Pancreas (tissue), 10 donors: ENCODE measurements at regions not wholly inside any gene's neighbourhood (a gene's known extent, or its start where the extent isn't known, plus 50 kb on each side); places are given as distances from the start of the nearest gene placed in this dataset.

Source experiments
- ATAC-seq, 4 donors: fragments of 200-7000 bp; cut with Tn5 transposase; one replicate each; pipeline versions ENCODE4 v1.8.0 to v1.9.1; 2020; ENCODE audit warnings: mild to moderate bottlenecking in 4 of 4, moderate library complexity in 4 of 4
- DNase-seq, 6 donors: peaks; one replicate each; pipeline ENCODE4 v3.0.0-alpha.2; 2020
- FAIRE-seq: peaks from 2 replicates; lab custom pipeline; 2012; peaks lifted over from hg19 to GRCh38; lab: Jason Lieb, UNC
- H3K27ac ChIP-seq, 4 donors: fragments of 200-600 bp; sonication (generic); 1 replicate in 3 of 4; 2 replicates in 1 of 4; pipeline versions ENCODE4 v1.5.0 to v1.8.0; 2020
- H3K27me3 ChIP-seq, 4 donors: fragments of 200-600 bp; one replicate each; pipeline ENCODE4 v1.8.0; 2021
- H3K36me3 ChIP-seq, 3 donors: fragments of 200-600 bp; sonication (generic) in 1 of 3; one replicate each; pipeline versions ENCODE4 v1.5.0 to v1.8.0; 2020 to 2021
- H3K4me1 ChIP-seq, 3 donors: fragments of 200-600 bp; one replicate each; pipeline ENCODE4 v1.8.0; 2021
- H3K4me3 ChIP-seq, 4 donors: fragments of 200-600 bp; sonication (generic) in 2 of 4; one replicate each; pipeline versions ENCODE4 v1.5.0 to v1.8.0; 2020 to 2021
- H3K9me3 ChIP-seq, 4 donors: fragments of 200-600 bp; one replicate each; pipeline ENCODE4 v1.8.0; 2021
- CTCF ChIP-seq, 4 donors: fragments of 200-600 bp; sonication (generic) in 3 of 4; IDR thresholded peaks; one replicate each; pipeline versions ENCODE4 v1.5.0 to v1.8.0; 2021; ENCODE audit warnings: antibody characterized with exemption in 4 of 4
- WGBS, 2 donors: extraction: QIAGEN DNeasy Blood & Tissue Kit; methylation state at CpG; one replicate each; pipeline ENCODE4 v1.1.7; 2013; 5-methylcytosine and 5-hydroxymethylcytosine counted together
- intact Hi-C, 3 donors: fragments of 100-400 bp; cut with DNase I; formaldehyde crosslinking; loops; one replicate each; pipeline versions ENCODE4 v1.11.1 to v1.14.2; 2022
- donor health status: healthy with polysubstance abuse.
- donor health status: DM: no; HTN: no; CAD: no; lungs with moderate emphysema.
- donor health status: DM: no; HTN: no; CAD: no.
- donor health status: control.
- donor health status: control.
- donor health status: Bipolar disorder and iron deficiency.
- donor health status: DM: yes; HTN: yes; CAD: no.
- donor health status: DM: no; HTN: no; CAD: no.
- donor health status: DM: no; HTN: no; CAD: no.
- donor health status: DM: yes; HTN: yes; CAD: no.

DNA sequence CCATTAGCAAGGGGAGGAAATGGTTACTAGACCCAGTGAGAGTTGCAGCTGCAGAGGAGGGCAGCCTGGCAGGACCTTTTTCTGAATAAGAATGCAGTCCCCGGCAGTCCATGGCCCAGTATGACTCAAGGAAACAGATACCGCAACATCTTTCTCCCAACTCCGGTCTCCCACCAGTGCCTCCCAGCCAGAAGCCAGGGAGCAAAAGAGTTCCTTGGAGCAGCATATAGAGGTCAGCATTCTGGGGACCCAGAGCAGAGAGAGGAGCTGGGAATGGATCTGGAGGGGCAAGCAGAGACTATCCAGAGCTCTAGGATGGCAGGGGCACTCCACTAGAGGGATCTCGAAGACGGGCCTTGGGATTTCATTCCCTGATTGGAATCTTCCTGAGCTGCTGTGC, 339.2 kb upstream of the AADAT start:
- Histone ChIP-seq H3K27me3 (no peaks in the 10 kb centered on the region), H3K4me3 (no peak overlapping the region), H3K27ac (no peak overlapping the region), H3K36me3 (no peaks in the 10 kb centered on the region), H3K4me1 (no peaks in the 10 kb centered on the region), H3K9me3 (no peaks in the 10 kb centered on the region)
- FAIRE-seq (no peak), DNase-seq (no peak), ATAC-seq (no peak)
- 75 to 76% methylated on average over 5 of the region's 5 CpGs for WGBS, 2 donors
- TF ChIP-seq CTCF (IDR thresholded peaks at IDR 0.05): no peak
- intact Hi-C loops: no loop called here

DNA sequence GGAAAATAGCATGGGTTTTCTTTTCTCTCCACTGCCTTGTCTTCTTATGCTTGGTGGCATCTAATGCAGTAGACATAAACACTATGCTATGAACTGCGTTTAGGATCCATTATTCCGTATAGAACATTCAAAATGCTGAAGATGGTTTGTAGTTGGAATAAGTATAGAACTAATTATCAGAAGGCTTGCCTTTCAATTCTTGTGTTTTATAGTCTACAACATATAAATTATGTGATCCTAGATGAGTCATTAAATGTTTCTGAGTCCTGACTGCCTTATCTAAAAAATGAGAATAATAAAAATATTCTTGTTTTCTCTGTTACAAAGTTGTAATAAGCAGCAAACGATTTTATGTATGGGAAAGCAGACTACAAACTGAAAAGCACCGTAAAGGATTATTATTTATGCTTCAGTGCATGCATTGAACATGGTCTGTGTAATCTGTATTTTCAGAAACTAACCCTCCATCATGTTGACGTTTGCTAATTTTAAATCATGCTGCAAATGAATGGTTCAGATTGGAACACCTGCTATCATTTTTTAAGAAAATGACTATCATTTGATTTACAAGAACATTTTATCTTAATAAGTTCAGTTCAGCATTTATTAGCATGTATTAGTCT, 335.9 kb upstream of the AADAT start:
- Histone ChIP-seq H3K27ac (no peak overlapping the region), H3K36me3 (no peaks in the 10 kb centered on the region), H3K4me3 (no peak overlapping the region), H3K9me3 (no peaks in the 10 kb centered on the region), H3K4me1 (no peaks in the 10 kb centered on the region), H3K27me3 (no peaks in the 10 kb centered on the region)
- no peak for TF ChIP-seq CTCF (IDR thresholded peaks at IDR 0.05)
- DNase-seq (no peak), FAIRE-seq (no peak), ATAC-seq (no peak)
- 59 to 64% methylated on average over 5 of the region's 5 CpGs for WGBS, 2 donors
- intact Hi-C loops: no loop called here

GRCh38 chr4:170425040-170425439, 335.3 kb upstream of the AADAT start:
- H3K27ac ChIP-seq: no peak overlapping the region
- no peak overlapping the region for H3K4me3 ChIP-seq
- no peak for TF ChIP-seq CTCF (IDR thresholded peaks at IDR 0.05)
- ATAC-seq (no peak), DNase-seq (no peak), FAIRE-seq (no peak)
- WGBS, 2 donors: 38 to 56% methylated on average over 1 of the region's 1 CpG
- H3K4me1 ChIP-seq: no peaks in the 10 kb centered on the region
- intact Hi-C loops: no loop called here
- no peaks in the 10 kb centered on the region for H3K36me3 ChIP-seq
- H3K9me3 ChIP-seq: no peaks in the 10 kb centered on the region
- H3K27me3 ChIP-seq: no peaks in the 10 kb centered on the region

DNA sequence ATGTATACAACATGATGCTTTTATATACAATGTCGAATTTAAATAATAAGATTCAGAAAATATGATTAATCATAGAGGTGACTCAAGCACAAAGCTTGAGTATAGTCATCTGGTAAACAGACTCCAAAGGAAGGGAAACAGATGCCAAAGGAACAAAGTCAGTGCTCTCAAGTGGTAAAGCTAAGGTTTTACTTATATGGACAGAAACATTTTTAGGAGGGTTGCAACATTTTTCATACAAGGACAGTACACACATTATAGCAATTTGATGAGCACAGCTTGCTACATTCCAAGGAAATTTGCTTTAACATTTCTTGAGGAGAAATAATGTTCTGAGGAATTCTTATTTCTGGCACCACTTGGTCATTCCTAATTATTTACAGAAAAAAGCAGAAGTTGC, 333.4 kb upstream of the AADAT start:
- Histone ChIP-seq H3K27ac (no peak overlapping the region), H3K4me3 (no peak overlapping the region), H3K36me3 (no peaks in the 10 kb centered on the region), H3K4me1 (no peaks in the 10 kb centered on the region), H3K9me3 (no peaks in the 10 kb centered on the region), H3K27me3 (no peaks in the 10 kb centered on the region)
- 46 to 49% methylated on average over 1 of the region's 1 CpG for WGBS, 2 donors
- ATAC-seq (no peak), DNase-seq (no peak), FAIRE-seq (no peak)
- intact Hi-C loops: no loop called here
- no peak for TF ChIP-seq CTCF (IDR thresholded peaks at IDR 0.05)

- 50 to 51% methylated on average over 7 of the region's 7 CpGs for WGBS, 2 donors
Observed at GRCh38 chr4:170420255-170420693, 330.5 kb upstream of the AADAT start.

More at GRCh38 chr4:170420255-170420693, 330.5 kb upstream of the AADAT start:
- no peaks in the 10 kb centered on the region for H3K9me3 ChIP-seq
- FAIRE-seq (no peak), ATAC-seq (no peak), DNase-seq (no peak)
- H3K36me3 ChIP-seq: no peaks in the 10 kb centered on the region
- H3K4me3 ChIP-seq: no peak overlapping the region
- no peak overlapping the region for H3K27ac ChIP-seq
- intact Hi-C loops: no loop called here
- H3K4me1 ChIP-seq: no peaks in the 10 kb centered on the region
- TF ChIP-seq CTCF (IDR thresholded peaks at IDR 0.05): no peak
- H3K27me3 ChIP-seq: no peaks in the 10 kb centered on the region
